GM12864 (cell line): ENCODE measurements at regions not wholly inside any gene's neighbourhood (a gene's known extent, or its start where the extent isn't known, plus 50 kb on each side); places are given as distances from the start of the nearest gene placed in this dataset.

ENCODE experiments used
- DNase-seq: peaks from one replicate; pipeline ENCODE4 v3.0.0-alpha.2; 2011; ENCODE audit warnings: low read depth
- H3K4me3 ChIP-seq: 2 replicates; pipeline ENCODE4 v1.5.1; 2011; ENCODE audit warnings: mild to moderate bottlenecking, low read depth, low read length, control low read depth
- TF ChIP-seq, protein P1 (sequence below): IDR thresholded peaks from 2 replicates; pipeline ENCODE4 v1.5.1; 2011; ENCODE audit warnings: low read depth, mild to moderate bottlenecking, moderate library complexity, low read length, control low read depth, inconsistent platforms; ENCODE audit errors: missing control alignments

- no peak for DNase-seq
- H3K4me3 ChIP-seq, result peak overlapping the region; percentile 77; the same call in 1 of the 2 replicates
- TF ChIP-seq, protein P1, sequence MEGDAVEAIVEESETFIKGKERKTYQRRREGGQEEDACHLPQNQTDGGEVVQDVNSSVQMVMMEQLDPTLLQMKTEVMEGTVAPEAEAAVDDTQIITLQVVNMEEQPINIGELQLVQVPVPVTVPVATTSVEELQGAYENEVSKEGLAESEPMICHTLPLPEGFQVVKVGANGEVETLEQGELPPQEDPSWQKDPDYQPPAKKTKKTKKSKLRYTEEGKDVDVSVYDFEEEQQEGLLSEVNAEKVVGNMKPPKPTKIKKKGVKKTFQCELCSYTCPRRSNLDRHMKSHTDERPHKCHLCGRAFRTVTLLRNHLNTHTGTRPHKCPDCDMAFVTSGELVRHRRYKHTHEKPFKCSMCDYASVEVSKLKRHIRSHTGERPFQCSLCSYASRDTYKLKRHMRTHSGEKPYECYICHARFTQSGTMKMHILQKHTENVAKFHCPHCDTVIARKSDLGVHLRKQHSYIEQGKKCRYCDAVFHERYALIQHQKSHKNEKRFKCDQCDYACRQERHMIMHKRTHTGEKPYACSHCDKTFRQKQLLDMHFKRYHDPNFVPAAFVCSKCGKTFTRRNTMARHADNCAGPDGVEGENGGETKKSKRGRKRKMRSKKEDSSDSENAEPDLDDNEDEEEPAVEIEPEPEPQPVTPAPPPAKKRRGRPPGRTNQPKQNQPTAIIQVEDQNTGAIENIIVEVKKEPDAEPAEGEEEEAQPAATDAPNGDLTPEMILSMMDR, result no peak
These were observed 51.1 kb upstream of the H6PD start for GRCh38 chr1:9183441-9183840.

- DNase-seq, result no peak
- TF ChIP-seq, protein P1, result no peak
- H3K4me3 ChIP-seq, result peak overlapping the region; percentile 77; the same call in 1 of the 2 replicates
These were observed 50.7 kb upstream of the H6PD start for GRCh38 chr1:9183898-9184297.

- H3K4me3 ChIP-seq, result no peak overlapping the region
- DNase-seq, result no peak
- TF ChIP-seq, protein P1, result no peak
These were observed 49.8 kb upstream of the H6PD start for GRCh38 chr1:9184749-9185148.
